ENCODE measurements at regions not wholly inside any gene's neighbourhood (a gene's known extent, or its start where the extent isn't known, plus 50 kb on each side); places are given as distances from the start of the nearest gene placed in this dataset.

GRCh38 chr2:83595926-83596325 is 863.2 kb downstream of the SUCLG1 start:
- DNase-seq, result no peak

GRCh38 chr2:83595121-83595690 is 863.9 kb downstream of the SUCLG1 start:
- no peak for DNase-seq

DNA sequence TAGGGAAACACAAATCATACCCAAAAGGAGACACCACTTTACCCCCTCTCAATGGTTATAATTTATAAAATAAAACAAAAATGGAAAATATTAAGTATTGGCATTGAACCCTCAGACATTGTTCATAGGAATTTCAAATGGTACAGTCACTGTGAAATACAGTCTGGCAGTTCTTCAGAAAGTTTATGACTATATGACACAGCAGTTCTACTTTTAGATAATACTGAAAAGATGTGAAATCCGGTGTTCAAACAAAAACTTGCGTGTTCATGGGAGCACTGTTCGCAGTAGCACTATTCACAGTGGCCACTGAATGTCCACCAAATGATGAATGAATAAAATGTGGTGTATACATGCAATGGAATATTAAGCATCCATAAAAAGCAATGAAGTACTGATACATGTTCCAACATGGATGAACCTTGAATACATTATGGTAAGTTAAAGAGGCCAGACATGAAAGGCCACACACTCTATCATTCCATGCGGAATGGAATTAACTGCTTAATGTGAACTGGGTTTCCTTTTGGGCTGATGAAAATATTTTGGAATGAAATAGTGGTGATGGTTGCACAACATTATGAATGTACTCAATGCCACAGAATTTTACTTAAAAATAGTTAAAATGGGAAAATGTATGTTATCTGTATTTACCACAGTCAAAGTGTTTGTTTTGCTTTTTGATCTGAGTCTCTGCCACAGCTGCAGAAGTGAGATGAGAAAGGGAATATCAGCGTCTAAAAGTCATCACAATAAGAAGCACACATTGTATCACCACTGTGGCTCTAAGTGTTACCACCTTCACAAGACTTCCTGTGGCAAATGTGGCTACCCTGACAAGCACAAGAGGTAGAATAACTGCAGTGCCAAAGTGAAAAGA is 864.6 kb downstream of the SUCLG1 start:
- DNase-seq, result no peak

DNA sequence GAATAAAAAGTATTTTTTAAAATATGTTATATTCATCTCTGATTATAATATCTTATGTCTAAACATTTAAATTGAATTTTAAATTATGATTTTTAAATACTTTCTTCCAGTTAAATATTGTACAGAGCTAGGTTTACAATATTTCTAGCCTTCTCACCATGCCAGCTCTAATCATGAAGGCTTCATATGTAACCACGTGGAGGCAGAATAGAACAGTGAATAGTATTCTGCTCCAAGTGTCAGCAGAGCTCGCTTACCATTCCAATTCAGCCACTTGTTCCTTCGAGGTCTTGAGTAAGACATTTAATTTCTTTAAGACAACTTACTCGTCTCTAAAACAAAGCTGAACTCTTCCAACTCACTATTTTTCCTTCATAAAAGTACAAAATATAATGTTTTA is 871.8 kb downstream of the SUCLG1 start:
- DNase-seq, result no peak

DNA sequence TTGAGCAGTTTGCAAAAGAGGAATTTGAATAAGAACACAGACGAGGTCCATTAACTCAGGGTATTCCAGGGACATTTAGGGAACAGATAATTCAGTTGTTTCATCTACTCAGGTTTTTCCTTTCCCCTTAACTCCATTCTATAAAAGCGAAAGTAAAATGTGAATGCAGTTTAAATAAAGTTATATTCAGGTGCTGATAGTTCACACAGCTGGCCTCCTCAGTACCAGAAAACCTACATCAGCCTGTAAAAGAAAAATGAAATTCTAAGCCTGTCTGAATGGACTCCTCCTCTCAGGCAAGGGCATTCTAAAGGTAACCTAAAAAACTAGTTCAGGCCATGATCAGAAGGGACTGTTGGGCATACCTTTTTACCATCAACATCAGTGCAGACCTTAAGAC is 873.8 kb downstream of the SUCLG1 start:
- no peak for DNase-seq

DNA sequence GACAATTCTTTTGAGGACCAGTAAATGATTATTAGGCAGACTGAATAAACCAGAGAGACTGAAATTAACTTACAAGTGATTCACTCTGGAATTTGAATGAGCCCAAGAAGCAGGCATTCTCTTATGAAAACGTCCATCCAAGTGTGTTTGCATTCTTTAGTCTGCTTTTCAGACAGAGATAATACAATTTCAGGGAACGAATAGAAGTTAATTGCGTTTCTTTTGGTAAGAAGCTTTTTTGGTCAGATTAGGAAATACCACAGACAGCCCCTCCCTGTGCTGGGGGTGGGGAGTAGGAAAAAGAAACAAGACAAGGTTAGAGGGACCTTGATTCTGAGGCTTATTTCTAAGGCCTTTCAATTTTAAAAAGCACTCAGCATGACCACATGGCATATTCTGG is 874.4 kb downstream of the SUCLG1 start:
- DNase-seq, result no peak

DNA sequence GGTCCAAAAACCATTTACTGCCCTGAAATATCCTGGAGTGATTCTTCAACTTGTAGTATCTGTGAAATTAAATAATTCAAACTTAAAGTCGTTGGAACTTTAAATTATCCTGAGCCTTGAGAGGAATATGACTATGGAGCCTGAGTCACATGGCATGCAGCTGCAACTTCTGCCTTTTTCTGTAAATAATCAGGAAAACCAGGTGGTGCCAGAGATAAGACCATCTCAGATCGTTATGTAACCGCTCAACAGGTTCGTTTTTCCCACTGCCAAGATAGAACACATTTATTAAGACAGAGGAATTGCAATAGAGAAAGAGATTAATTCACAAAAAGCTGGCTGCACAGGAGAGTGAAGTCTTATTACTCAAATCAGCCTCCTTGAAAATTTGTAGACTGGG is 876.5 kb downstream of the SUCLG1 start:
- no peak for DNase-seq

DNA sequence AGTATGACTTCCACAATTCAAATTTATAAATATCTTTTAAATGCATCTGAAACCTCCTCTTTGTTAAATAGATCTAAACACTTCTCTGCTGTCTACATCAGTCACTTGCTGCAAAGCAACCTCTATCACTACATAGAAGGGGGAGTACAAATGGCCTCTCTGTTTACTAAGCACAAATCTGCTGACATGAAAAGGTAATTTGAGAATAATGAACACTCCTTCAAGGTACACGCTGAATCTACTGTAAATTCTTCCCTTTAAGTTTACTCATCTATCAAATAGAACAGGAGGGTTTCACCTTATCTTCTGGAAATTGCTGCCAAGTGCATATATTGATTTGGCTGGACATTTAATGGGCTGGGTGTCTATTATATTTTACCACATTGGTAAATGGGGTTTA is 879.6 kb downstream of the SUCLG1 start:
- DNase-seq, result no peak

- DNase-seq, result no peak
Measured at GRCh38 chr2:83578405-83578804, 880.7 kb downstream of the SUCLG1 start.

DNA sequence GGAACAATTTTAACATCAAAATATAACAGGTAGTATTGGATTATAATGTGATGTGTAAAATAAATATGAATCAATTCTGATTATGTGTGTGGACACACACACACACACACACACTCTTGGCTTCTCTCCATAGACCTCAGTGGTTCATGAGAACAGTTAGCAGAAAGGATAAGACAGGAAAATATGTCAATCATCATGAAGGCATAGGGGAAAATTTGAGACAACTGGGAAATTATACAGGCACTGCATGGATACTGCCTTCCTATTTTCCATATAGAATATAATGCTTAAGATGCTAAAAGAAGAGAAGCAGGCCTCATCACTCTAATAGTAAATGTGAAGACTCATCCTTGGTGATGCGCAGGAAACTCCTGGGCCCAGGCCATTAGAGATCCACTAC is 884.5 kb downstream of the SUCLG1 start:
- DNase-seq, result no peak

- DNase-seq, result no peak
Measured at GRCh38 chr2:83573060-83573459, 886.0 kb downstream of the SUCLG1 start.

DNA sequence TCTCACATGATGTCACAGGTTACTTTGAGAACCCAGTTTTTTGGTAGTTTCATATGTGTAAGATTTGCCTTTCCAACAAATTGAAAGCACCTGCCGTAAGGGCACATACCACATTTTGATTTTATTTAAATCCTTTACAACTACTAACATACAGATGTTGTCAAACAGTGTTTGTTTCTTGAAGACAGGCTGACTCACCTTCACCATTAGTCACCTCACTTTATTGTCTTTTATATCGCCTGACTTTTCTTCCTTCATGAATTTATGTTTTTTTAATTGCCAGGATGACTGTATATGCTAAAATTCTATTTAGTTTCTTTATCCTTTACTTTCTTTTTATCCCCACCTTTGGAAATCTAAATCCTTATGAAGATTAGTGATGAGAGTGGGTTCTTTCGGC is 886.7 kb downstream of the SUCLG1 start:
- DNase-seq, result no peak

DNA sequence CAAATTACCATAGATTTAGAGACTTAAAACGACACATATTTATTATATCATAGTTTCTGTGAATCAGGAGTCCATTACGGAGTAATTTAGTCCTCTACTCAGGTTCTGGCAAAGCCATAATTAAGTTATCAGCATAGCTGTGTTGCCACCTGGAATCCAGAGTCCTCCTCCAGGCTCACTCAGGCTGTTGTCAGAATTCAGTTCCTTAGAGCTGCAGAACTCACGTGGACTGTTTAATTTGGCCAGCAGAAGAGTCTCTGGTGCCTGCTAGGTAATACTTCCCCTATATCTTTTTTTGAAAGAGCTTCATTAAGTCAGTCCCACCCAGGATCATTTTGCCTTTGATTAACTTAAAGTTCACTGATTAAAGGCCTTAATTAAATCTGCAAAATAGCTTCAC is 891.5 kb downstream of the SUCLG1 start:
- no peak for DNase-seq

- no peak for DNase-seq
Measured at GRCh38 chr2:83565626-83566025, 893.5 kb downstream of the SUCLG1 start.

GRCh38 chr2:83565181-83565580 is 893.9 kb downstream of the SUCLG1 start:
- no peak for DNase-seq

- DNase-seq, result no peak
Measured at GRCh38 chr2:83561592-83561991, 897.5 kb downstream of the SUCLG1 start.

DNA sequence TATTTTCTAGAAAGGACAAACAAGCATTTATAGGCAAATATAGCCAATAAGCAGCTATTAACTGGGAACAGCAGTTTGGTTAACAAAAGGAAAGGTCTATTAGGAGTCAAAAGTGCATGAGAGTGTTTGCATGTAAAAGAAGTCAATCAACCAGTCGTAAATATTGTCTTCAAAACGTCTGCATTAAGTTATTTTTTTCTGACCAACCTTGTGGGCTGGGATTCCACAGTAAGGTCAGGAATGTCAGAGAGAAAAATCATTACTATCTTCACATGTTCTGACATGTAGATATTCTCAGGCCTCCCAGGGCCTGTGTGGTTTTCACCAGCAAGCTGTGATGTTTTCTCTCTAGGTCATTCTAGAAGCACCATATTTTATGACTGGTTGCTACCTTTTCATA is 922.5 kb downstream of the SUCLG1 start:
- DNase-seq, result no peak

GRCh38 chr2:83534416-83534815 is 924.7 kb downstream of the SUCLG1 start:
- no peak for DNase-seq

GRCh38 chr2:83531206-83531826 is 927.8 kb downstream of the SUCLG1 start:
- DNase-seq, result no peak

DNA sequence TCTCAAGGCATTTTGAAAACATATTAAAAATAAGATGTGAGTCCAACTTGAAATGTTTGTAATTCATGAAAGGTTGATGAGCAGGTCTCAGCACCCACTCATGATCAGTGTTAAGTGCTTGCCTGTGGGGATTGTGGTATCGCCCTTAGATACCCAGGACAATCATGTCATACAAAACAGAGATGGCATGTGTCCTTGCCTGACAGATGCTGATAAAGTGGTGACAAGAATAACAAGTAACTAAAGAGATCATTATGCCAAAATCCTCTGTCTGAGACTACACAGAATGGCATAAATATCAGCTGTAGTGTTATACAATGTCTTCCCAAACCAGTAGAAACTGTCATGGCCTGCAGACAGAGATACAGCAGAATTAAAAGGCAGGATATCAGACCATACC is 930.3 kb downstream of the SUCLG1 start:
- DNase-seq, result no peak

GRCh38 chr2:83522891-83523493 is 936.1 kb downstream of the SUCLG1 start:
- DNase-seq, result no peak

DNA sequence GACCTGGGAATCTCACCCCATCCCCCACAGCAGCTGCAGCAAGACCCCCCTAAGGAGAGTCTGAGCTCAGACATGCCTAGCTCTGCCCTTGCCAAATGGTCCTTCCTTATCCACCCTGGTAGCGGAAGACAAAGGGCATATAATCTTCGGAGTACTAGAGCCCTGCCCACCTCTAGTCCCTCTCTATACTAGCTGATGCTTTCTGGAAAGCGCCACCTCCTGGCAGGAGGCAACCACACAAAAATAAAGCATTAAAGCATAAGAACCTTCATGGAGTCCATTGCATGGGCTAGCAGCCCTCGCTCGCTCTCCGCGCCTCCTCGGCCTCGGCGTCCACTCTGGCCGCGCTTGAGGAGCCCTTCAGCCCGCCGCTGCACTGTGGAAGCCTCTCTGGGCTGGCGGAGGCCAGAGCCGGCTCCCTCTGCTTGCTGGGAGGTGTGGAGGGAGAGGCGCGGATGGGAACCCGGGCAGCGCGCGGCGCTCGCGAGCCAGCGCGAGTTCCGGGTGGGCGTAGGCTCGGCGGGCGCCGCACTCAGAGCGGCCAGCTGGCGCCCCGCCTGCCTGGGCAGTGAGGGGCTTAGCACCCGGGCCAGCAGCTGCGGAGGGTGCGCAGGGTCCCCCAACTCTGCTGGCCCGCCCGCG is 941.2 kb downstream of the SUCLG1 start:
- no peak for DNase-seq

DNA sequence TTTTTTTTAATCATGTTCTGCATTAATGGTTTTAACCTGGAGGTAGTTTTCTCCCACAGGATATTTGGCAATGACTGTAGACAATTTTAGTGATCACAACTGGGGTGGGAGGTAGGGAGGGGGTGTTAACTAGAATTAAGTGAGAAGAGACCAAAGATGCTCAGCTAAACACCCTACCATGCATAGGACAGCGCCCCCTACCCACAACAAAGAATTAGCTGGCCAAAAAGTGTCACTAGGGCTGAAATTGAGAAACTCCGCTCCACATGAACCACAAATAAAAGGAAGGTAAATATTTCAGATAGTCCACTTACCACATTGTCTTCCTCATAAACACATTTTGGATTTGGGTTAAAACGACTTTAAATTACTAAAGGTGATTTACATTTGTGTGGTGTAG is 942.6 kb downstream of the SUCLG1 start:
- no peak for DNase-seq

Data from CD4-positive, alpha-beta T cell treated with Interleukin-4 for 1 hour (primary cell).